ENCODE measurements at regions not wholly inside any gene's neighbourhood (a gene's known extent, or its start where the extent isn't known, plus 50 kb on each side); places are given as distances from the start of the nearest gene placed in this dataset.

- no peak overlapping the region for H3K27ac ChIP-seq (ENCODE audit: low read depth, low read length)
- no peaks in the 10 kb centered on the region for H3K27me3 ChIP-seq (ENCODE audit: insufficient read depth, low read length)
- H3K4me1 ChIP-seq (ENCODE audit: control insufficient read depth, insufficient read depth, low read length, unreplicated experiment), result no peaks in the 10 kb centered on the region
- H2AFZ ChIP-seq (ENCODE audit: low read length, unreplicated experiment), result no peak overlapping the region
- no peaks in the 10 kb centered on the region for H3K79me2 ChIP-seq (ENCODE audit: control insufficient read depth, insufficient read depth, low read length, unreplicated experiment)
- no peak overlapping the region for H3K4me3 ChIP-seq (ENCODE audit: low read depth, low read length)
- H3K36me3 ChIP-seq (ENCODE audit: insufficient read depth, low read length), result no peaks in the 10 kb centered on the region
These were observed 219.2 kb upstream of the ZFP64 start for GRCh38 chr20:52410731-52411234.

- H3K4me3 ChIP-seq (ENCODE audit: low read depth, low read length), result no peak overlapping the region
- H2AFZ ChIP-seq (ENCODE audit: low read length, unreplicated experiment), result no peak overlapping the region
- no peaks in the 10 kb centered on the region for H3K27me3 ChIP-seq (ENCODE audit: insufficient read depth, low read length)
- H3K79me2 ChIP-seq (ENCODE audit: control insufficient read depth, insufficient read depth, low read length, unreplicated experiment), result no peaks in the 10 kb centered on the region
- H3K4me1 ChIP-seq (ENCODE audit: control insufficient read depth, insufficient read depth, low read length, unreplicated experiment), result no peaks in the 10 kb centered on the region
- no peaks in the 10 kb centered on the region for H3K36me3 ChIP-seq (ENCODE audit: insufficient read depth, low read length)
- no peak overlapping the region for H3K27ac ChIP-seq (ENCODE audit: low read depth, low read length)
These were observed 218.6 kb upstream of the ZFP64 start for GRCh38 chr20:52410182-52410647.

DNA sequence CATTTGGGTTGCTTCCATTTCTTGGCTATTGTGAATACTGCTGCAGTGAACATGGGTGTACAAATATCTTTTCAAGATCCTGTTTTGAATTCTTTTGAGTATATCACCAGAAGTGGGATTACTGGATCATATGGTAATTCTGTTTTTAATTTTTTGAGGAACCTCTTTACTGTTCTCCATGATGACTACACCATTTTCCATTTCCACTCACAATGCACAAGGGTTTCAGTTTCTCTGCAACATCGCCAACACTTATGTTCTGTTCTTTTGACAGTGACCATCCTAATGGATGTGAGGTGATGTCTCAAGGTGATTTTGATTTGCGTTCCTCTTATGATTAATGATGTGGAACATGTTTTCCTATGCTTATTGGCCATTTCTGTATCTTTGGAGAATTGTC, 214.4 kb upstream of the ZFP64 start:
- no peaks in the 10 kb centered on the region for H3K36me3 ChIP-seq (ENCODE audit: insufficient read depth, low read length)
- no peak overlapping the region for H3K27ac ChIP-seq (ENCODE audit: low read depth, low read length)
- no peaks in the 10 kb centered on the region for H3K4me1 ChIP-seq (ENCODE audit: control insufficient read depth, insufficient read depth, low read length, unreplicated experiment)
- no peak overlapping the region for H2AFZ ChIP-seq (ENCODE audit: low read length, unreplicated experiment)
- no peaks in the 10 kb centered on the region for H3K79me2 ChIP-seq (ENCODE audit: control insufficient read depth, insufficient read depth, low read length, unreplicated experiment)
- no peaks in the 10 kb centered on the region for H3K27me3 ChIP-seq (ENCODE audit: insufficient read depth, low read length)
- H3K4me3 ChIP-seq (ENCODE audit: low read depth, low read length), result no peak overlapping the region

GRCh38 chr20:52405417-52405816, 213.8 kb upstream of the ZFP64 start:
- Histone ChIP-seq H3K36me3 (ENCODE audit: insufficient read depth, low read length) (no peaks in the 10 kb centered on the region), H3K4me3 (ENCODE audit: low read depth, low read length) (no peak overlapping the region), H3K79me2 (ENCODE audit: control insufficient read depth, insufficient read depth, low read length, unreplicated experiment) (no peaks in the 10 kb centered on the region), H3K27me3 (ENCODE audit: insufficient read depth, low read length) (no peaks in the 10 kb centered on the region), H3K27ac (ENCODE audit: low read depth, low read length) (no peak overlapping the region), H3K4me1 (ENCODE audit: control insufficient read depth, insufficient read depth, low read length, unreplicated experiment) (no peaks in the 10 kb centered on the region), H2AFZ (ENCODE audit: low read length, unreplicated experiment) (no peak overlapping the region)

DNA sequence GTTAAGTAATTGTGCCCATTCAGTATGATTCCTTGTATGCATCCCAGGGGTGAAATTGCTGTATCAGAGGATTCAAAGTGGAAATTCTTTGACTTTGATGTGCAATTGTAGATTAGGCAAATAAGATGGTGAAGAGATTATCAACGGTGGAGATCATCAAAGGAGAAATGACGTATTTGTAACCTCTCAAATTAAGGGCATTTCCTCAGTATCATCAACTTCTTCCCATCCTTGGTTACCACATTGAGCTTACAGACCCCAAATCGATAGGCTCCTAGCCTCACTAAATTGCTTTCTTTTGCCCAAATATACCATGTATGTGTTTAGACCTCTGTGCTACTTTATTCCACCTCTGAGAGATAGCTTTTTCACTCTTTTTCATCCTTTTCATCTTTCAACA, 213.1 kb upstream of the ZFP64 start:
- Histone ChIP-seq H3K4me3 (ENCODE audit: low read depth, low read length) (no peak overlapping the region), H3K79me2 (ENCODE audit: control insufficient read depth, insufficient read depth, low read length, unreplicated experiment) (no peaks in the 10 kb centered on the region), H2AFZ (ENCODE audit: low read length, unreplicated experiment) (no peak overlapping the region), H3K36me3 (ENCODE audit: insufficient read depth, low read length) (no peaks in the 10 kb centered on the region), H3K4me1 (ENCODE audit: control insufficient read depth, insufficient read depth, low read length, unreplicated experiment) (no peaks in the 10 kb centered on the region), H3K27me3 (ENCODE audit: insufficient read depth, low read length) (no peaks in the 10 kb centered on the region), H3K27ac (ENCODE audit: low read depth, low read length) (no peak overlapping the region)

DNA sequence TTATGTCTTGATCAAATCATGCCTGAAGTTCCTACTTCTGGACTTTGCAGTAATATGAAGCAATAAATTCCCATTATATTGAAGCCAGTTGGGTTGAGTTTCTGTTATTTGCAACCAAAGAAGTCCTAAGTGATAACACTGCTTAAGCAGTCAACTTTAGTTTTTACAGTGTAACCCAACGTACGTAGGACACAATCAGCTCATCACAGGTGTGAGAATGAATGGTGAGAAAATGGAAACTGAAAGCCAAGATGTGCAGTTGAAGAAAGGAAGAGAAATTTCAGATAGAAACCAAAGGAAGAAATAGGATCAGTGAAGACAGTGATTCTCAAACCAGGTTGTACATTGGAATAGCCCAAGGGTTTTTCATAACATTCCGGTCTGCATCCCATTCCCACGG, 211.4 kb upstream of the ZFP64 start:
- H3K27me3 ChIP-seq (ENCODE audit: insufficient read depth, low read length), result no peaks in the 10 kb centered on the region
- no peaks in the 10 kb centered on the region for H3K4me1 ChIP-seq (ENCODE audit: control insufficient read depth, insufficient read depth, low read length, unreplicated experiment)
- no peak overlapping the region for H3K4me3 ChIP-seq (ENCODE audit: low read depth, low read length)
- H3K27ac ChIP-seq (ENCODE audit: low read depth, low read length), result no peak overlapping the region
- H3K79me2 ChIP-seq (ENCODE audit: control insufficient read depth, insufficient read depth, low read length, unreplicated experiment), result no peaks in the 10 kb centered on the region
- H3K36me3 ChIP-seq (ENCODE audit: insufficient read depth, low read length), result no peaks in the 10 kb centered on the region
- H2AFZ ChIP-seq (ENCODE audit: low read length, unreplicated experiment), result no peak overlapping the region

DNA sequence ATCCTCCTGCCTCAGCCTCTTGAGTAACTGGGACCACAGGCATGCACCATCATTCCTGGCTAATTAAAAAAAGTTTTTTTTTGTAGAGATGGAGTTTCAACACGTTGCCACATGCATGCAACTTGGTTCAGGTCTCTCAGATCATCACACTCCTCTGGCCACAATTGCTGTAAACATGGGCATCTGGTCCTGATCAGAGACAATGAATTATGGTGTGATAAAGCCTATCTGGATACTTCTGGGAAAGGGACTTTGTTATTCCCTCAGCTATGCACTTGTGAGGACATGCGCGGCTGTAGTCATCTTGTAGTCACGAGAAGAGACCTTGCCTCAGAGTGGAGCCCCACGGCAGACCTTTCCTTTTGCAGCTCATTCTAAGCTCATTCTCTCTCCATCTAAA, 210.9 kb upstream of the ZFP64 start:
- Histone ChIP-seq H3K27ac (ENCODE audit: low read depth, low read length) (no peak overlapping the region), H3K4me1 (ENCODE audit: control insufficient read depth, insufficient read depth, low read length, unreplicated experiment) (no peaks in the 10 kb centered on the region), H3K36me3 (ENCODE audit: insufficient read depth, low read length) (no peaks in the 10 kb centered on the region), H2AFZ (ENCODE audit: low read length, unreplicated experiment) (no peak overlapping the region), H3K27me3 (ENCODE audit: insufficient read depth, low read length) (no peaks in the 10 kb centered on the region), H3K79me2 (ENCODE audit: control insufficient read depth, insufficient read depth, low read length, unreplicated experiment) (no peaks in the 10 kb centered on the region), H3K4me3 (ENCODE audit: low read depth, low read length) (no peak overlapping the region)

GRCh38 chr20:52401431-52401830, 209.9 kb upstream of the ZFP64 start:
- no peaks in the 10 kb centered on the region for H3K27me3 ChIP-seq (ENCODE audit: insufficient read depth, low read length)
- H3K4me3 ChIP-seq (ENCODE audit: low read depth, low read length), result no peak overlapping the region
- no peaks in the 10 kb centered on the region for H3K36me3 ChIP-seq (ENCODE audit: insufficient read depth, low read length)
- no peaks in the 10 kb centered on the region for H3K4me1 ChIP-seq (ENCODE audit: control insufficient read depth, insufficient read depth, low read length, unreplicated experiment)
- H3K27ac ChIP-seq (ENCODE audit: low read depth, low read length), result no peak overlapping the region
- no peak overlapping the region for H2AFZ ChIP-seq (ENCODE audit: low read length, unreplicated experiment)
- H3K79me2 ChIP-seq (ENCODE audit: control insufficient read depth, insufficient read depth, low read length, unreplicated experiment), result no peaks in the 10 kb centered on the region

DNA sequence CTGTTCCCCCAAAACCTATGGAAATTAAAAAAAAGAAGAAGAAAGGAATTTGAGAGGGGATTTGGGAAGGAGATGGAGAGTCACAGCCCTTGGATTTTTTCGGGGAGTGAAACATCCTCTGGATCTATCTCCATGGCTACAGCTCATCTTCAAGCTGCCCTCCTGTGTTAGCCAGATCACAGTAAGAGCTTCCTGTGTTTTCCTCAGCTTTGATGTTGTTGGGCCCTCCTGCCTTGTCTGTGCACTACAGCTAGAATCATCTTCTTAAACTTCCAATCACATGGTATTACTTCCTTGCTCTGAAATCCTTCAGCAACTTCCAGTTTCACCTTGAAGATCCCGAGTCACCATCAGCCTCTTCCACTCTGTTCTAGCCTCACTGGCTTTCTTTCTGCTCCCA, 207.8 kb upstream of the ZFP64 start:
- Histone ChIP-seq H3K79me2 (ENCODE audit: control insufficient read depth, insufficient read depth, low read length, unreplicated experiment) (no peaks in the 10 kb centered on the region), H3K4me3 (ENCODE audit: low read depth, low read length) (no peak overlapping the region), H3K27me3 (ENCODE audit: insufficient read depth, low read length) (no peaks in the 10 kb centered on the region), H3K36me3 (ENCODE audit: insufficient read depth, low read length) (no peaks in the 10 kb centered on the region), H2AFZ (ENCODE audit: low read length, unreplicated experiment) (no peak overlapping the region), H3K4me1 (ENCODE audit: control insufficient read depth, insufficient read depth, low read length, unreplicated experiment) (no peaks in the 10 kb centered on the region), H3K27ac (ENCODE audit: low read depth, low read length) (no peak overlapping the region)

- Histone ChIP-seq H3K36me3 (ENCODE audit: insufficient read depth, low read length) (no peaks in the 10 kb centered on the region), H3K27me3 (ENCODE audit: insufficient read depth, low read length) (no peaks in the 10 kb centered on the region), H3K79me2 (ENCODE audit: control insufficient read depth, insufficient read depth, low read length, unreplicated experiment) (no peaks in the 10 kb centered on the region), H3K4me3 (ENCODE audit: low read depth, low read length) (no peak overlapping the region), H3K27ac (ENCODE audit: low read depth, low read length) (no peak overlapping the region), H2AFZ (ENCODE audit: low read length, unreplicated experiment) (no peak overlapping the region), H3K4me1 (ENCODE audit: control insufficient read depth, insufficient read depth, low read length, unreplicated experiment) (no peaks in the 10 kb centered on the region)
These were observed 198.0 kb upstream of the ZFP64 start for GRCh38 chr20:52389606-52390005.

- Histone ChIP-seq H3K27me3 (ENCODE audit: insufficient read depth, low read length) (no peaks in the 10 kb centered on the region), H3K79me2 (ENCODE audit: control insufficient read depth, insufficient read depth, low read length, unreplicated experiment) (no peaks in the 10 kb centered on the region), H3K27ac (ENCODE audit: low read depth, low read length) (no peak overlapping the region), H3K36me3 (ENCODE audit: insufficient read depth, low read length) (no peaks in the 10 kb centered on the region), H3K4me1 (ENCODE audit: control insufficient read depth, insufficient read depth, low read length, unreplicated experiment) (no peaks in the 10 kb centered on the region), H3K4me3 (ENCODE audit: low read depth, low read length) (no peak overlapping the region), H2AFZ (ENCODE audit: low read length, unreplicated experiment) (no peak overlapping the region)
These were observed 192.5 kb upstream of the ZFP64 start for GRCh38 chr20:52383995-52384621.

All from ACC112 (cell line).